Esophagus squamous epithelium (tissue), 4 donors: ENCODE measurements at regions not wholly inside any gene's neighbourhood (a gene's known extent, or its start where the extent isn't known, plus 50 kb on each side); places are given as distances from the start of the nearest gene placed in this dataset.

Experiments
- POLR2A ChIP-seq, 4 donors: fragments of 450-650 bp; IDR thresholded peaks; one replicate each; pipeline ENCODE4 v1.6.1; 2017; ENCODE audit warnings: antibody characterized with exemption in 4 of 4, mild to moderate bottlenecking in 4 of 4, moderate library complexity in 3 of 4
- TF ChIP-seq, protein P1 (sequence below), 6 experiments: fragments of 450-650 bp in 4 of 6; fragments of 200-600 bp in 2 of 6; sonication (generic) in 2 of 6; IDR thresholded peaks; one replicate each; pipeline ENCODE4 v1.5.1; 2016 to 2019; ENCODE audit warnings: antibody characterized with exemption in 6 of 6, mild to moderate bottlenecking in 4 of 6, moderate library complexity in 4 of 6

DNA sequence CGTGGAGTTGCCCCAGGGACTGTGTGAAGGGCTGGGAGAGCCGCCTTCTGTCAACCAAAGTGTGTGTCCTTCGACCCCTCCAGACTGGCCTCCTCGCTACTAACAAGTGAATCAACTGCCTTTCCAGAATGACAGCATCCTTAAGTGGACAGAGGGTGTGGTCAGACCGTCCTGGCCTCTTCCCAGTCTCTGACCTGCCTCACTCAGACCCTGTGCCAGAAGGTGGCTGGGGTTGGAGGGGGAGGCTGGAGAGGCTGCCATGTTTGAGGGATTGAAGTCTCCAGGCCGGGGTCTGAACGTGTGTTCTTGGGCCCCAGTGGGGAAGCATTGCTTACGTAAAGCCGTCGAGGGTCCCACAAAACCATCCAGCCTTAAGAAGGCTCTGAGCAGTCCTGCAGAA is 389.3 kb upstream of the IRX4 start:
- TF ChIP-seq, protein P1, sequence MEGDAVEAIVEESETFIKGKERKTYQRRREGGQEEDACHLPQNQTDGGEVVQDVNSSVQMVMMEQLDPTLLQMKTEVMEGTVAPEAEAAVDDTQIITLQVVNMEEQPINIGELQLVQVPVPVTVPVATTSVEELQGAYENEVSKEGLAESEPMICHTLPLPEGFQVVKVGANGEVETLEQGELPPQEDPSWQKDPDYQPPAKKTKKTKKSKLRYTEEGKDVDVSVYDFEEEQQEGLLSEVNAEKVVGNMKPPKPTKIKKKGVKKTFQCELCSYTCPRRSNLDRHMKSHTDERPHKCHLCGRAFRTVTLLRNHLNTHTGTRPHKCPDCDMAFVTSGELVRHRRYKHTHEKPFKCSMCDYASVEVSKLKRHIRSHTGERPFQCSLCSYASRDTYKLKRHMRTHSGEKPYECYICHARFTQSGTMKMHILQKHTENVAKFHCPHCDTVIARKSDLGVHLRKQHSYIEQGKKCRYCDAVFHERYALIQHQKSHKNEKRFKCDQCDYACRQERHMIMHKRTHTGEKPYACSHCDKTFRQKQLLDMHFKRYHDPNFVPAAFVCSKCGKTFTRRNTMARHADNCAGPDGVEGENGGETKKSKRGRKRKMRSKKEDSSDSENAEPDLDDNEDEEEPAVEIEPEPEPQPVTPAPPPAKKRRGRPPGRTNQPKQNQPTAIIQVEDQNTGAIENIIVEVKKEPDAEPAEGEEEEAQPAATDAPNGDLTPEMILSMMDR (IDR thresholded peaks at IDR 0.05): no peak
- no peak for TF ChIP-seq POLR2A (IDR thresholded peaks at IDR 0.05)
